PC-3 (cell line): ENCODE measurements at regions not wholly inside any gene's neighbourhood (a gene's known extent, or its start where the extent isn't known, plus 50 kb on each side); places are given as distances from the start of the nearest gene placed in this dataset.
A peak's percentile ranks its signal among the peaks of the same experiment; 100 is the strongest.

Experiments
- ATAC-seq: fragments of 200-7000 bp; cut with Tn5 transposase; 2 replicates; pipeline ENCODE4 v1.9.1; 2020; ENCODE audit warnings: mild to moderate bottlenecking, moderate library complexity
- BruUV-seq: library from RNA; stranded (reverse); fragments of 400-500 nt; replicated peaks from 2 replicates; lab custom pipeline; 2021; lab: Mats Ljungman, UMichigan
- CTCF ChIA-PET: fragments of 300-600 bp; sonication (Branson Sonifier 250); formaldehyde crosslinking; loops from one replicate; lab custom pipeline; 2022; ENCODE audit warnings: antibody characterized with exemption; lab: Charles Lee
- POLR2A ChIA-PET: fragments of 300-600 bp; sonication (Branson Sonifier 250); formaldehyde crosslinking; loops from one replicate; lab custom pipeline; 2022; ENCODE audit warnings: antibody characterized with exemption; ENCODE audit not compliant: unreplicated experiment; lab: Charles Lee
- DNase-seq: peaks from one replicate; pipeline ENCODE4 v3.0.0-alpha.2; 2015
- H2AFZ ChIP-seq: fragments of 300-600 bp; sonication (generic); 2 replicates; pipeline ENCODE4 v1.6.0; 2016; ENCODE audit warnings: antibody characterized with exemption, low read length
- H3F3A ChIP-seq: fragments of 300-600 bp; sonication (generic); one replicate; pipeline ENCODE4 v1.6.0; 2017; ENCODE audit warnings: antibody characterized with exemption, low read length, control low read depth, mild to moderate bottlenecking; ENCODE audit not compliant: unreplicated experiment
- H3K27ac ChIP-seq: fragments of 300-600 bp; sonication (generic); 2 replicates; pipeline ENCODE4 v1.5.1; 2016; ENCODE audit warnings: mild to moderate bottlenecking, low read length
- H3K27me3 ChIP-seq: fragments of 300-600 bp; sonication (generic); 2 replicates; pipeline ENCODE4 v1.6.1; 2016; ENCODE audit warnings: low read length, mixed read lengths
- H3K36me3 ChIP-seq: fragments of 300-600 bp; sonication (generic); 2 replicates; pipeline ENCODE4 v1.6.1; 2016; ENCODE audit warnings: low read depth, mixed run types, low read length, mixed read lengths
- H3K4me1 ChIP-seq: fragments of 300-600 bp; sonication (generic); 2 replicates; pipeline ENCODE4 v1.5.1; 2016; ENCODE audit warnings: low read length; ENCODE audit not compliant: insufficient read depth
- H3K4me2 ChIP-seq: fragments of 300-600 bp; sonication (generic); 2 replicates; pipeline ENCODE4 v1.6.0; 2016; ENCODE audit warnings: low read length
- H3K4me3 ChIP-seq: fragments of 300-600 bp; sonication (generic); 2 replicates; pipeline ENCODE4 v1.5.1; 2016; ENCODE audit warnings: mild to moderate bottlenecking, low read length, mixed read lengths
- H3K79me2 ChIP-seq: fragments of 300-600 bp; sonication (generic); 2 replicates; pipeline ENCODE4 v1.6.1; 2017; ENCODE audit warnings: low read length, mixed read lengths
- H3K9ac ChIP-seq: fragments of 300-600 bp; sonication (generic); 2 replicates; pipeline ENCODE4 v1.6.0; 2016; ENCODE audit warnings: mild to moderate bottlenecking, low read length
- H3K9me2 ChIP-seq: fragments of 300-600 bp; sonication (generic); replicated peaks from 2 replicates; pipeline ENCODE4 v1.6.1; 2016; ENCODE audit warnings: mixed run types, low read length, mixed read lengths
- H3K9me3 ChIP-seq: fragments of 300-600 bp; sonication (generic); 2 replicates; pipeline ENCODE4 v1.6.1; 2016; ENCODE audit warnings: low read length, mixed read lengths
- H4K20me1 ChIP-seq: fragments of 300-600 bp; sonication (generic); 2 replicates; pipeline ENCODE4 v1.6.1; 2016; ENCODE audit warnings: low read length, mixed read lengths
- EZH2 ChIP-seq: fragments of 300-600 bp; sonication (generic); IDR thresholded peaks from one replicate; pipeline ENCODE4 v1.6.1; 2017; ENCODE audit warnings: antibody characterized with exemption, mild to moderate bottlenecking, low read length; ENCODE audit not compliant: unreplicated experiment
- EZH2phosphoT487 ChIP-seq: fragments of 300-600 bp; sonication (generic); IDR thresholded peaks from 2 replicates; pipeline ENCODE4 v1.6.1; 2018; ENCODE audit warnings: mild to moderate bottlenecking, antibody characterized with exemption, low read length, borderline replicate concordance
- intact Hi-C: fragments of 100-400 bp; cut with micrococcal nuclease; formaldehyde crosslinking; loops from 2 replicates; pipeline ENCODE4 v1.9.0; 2023
- TF ChIP-seq, protein P1 (sequence below): fragments of 300-600 bp; sonication (generic); conservative IDR thresholded peaks from 2 replicates; pipeline ENCODE4 v1.5.1; 2017; ENCODE audit warnings: antibody characterized with exemption, low read depth, mild to moderate bottlenecking, low read length

DNA sequence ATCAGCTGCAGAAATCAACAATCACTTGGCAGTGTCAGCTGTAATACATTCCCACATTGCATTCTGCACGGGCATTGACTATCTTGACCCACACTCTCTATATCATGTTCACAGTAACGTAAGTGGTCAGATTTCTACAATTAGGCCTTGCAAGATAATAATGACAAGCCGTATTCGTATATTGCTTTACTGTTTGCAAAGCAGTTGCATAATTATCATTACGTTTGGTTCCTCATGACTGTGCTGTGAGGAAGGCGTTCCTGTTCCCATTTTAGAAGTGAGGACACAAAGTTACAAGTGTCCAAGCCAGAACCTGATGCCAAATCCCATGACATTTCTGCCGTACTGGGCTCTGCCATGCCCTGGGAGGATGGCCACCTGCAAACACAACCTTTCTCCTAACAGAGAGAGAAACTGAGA is 53.5 kb upstream of the TARBP1 start:
- peaks cover 27% of the 10 kb centered on the region for H3K4me1 ChIP-seq

DNA sequence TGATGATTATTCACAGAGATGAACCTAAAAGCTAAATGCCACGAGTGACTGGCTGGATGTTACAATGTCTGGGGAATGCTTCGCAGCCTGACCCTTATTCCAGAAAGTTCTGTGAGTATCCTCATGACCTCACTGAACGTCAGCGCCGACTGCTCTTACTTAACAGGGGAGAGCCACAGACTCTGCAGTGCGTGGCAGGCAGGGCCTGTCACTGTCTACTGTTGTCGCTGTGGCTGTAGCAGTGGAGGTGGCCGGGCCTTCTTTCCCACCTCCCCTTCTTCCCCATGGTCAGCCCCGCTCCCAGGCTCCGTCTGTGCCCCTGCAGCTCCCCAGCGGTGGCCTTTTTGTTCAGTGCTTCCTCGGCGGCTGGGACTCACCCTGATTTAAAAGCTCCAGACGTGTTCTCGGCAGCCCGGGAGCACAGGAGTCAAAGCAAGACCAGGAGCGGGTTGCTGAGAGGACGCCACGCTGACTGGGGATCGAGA is 52.2 kb upstream of the TARBP1 start:
- DNase-seq (no peak), ATAC-seq (no peak; the same call in 1 of the 2 replicates)
- Histone ChIP-seq H3K4me1 (peaks cover 27% of the 10 kb centered on the region), H2AFZ (peak overlapping the region; percentile 85), H3K9ac (peak overlapping the region; percentile 25), H3K4me2 (peak overlapping the region; percentile 73), H3K4me3 (no peak overlapping the region), H3K36me3 (no peaks in the 10 kb centered on the region), H3K9me2 (no peaks in the 10 kb centered on the region), H3K79me2 (no peaks in the 10 kb centered on the region), H3K9me3 (no peaks in the 10 kb centered on the region), H3F3A (no peaks in the 10 kb centered on the region), H3K27me3 (no peaks in the 10 kb centered on the region), H3K27ac (peak overlapping the region; percentile 54), H4K20me1 (no peaks in the 10 kb centered on the region)
- intact Hi-C loops = no loop called here
- ChIA-PET CTCF (no interaction called here), POLR2A (no interaction called here)
- no TSS peak for BruUV-seq
- no peak for TF ChIP-seq EZH2
- TF ChIP-seq, protein P1, sequence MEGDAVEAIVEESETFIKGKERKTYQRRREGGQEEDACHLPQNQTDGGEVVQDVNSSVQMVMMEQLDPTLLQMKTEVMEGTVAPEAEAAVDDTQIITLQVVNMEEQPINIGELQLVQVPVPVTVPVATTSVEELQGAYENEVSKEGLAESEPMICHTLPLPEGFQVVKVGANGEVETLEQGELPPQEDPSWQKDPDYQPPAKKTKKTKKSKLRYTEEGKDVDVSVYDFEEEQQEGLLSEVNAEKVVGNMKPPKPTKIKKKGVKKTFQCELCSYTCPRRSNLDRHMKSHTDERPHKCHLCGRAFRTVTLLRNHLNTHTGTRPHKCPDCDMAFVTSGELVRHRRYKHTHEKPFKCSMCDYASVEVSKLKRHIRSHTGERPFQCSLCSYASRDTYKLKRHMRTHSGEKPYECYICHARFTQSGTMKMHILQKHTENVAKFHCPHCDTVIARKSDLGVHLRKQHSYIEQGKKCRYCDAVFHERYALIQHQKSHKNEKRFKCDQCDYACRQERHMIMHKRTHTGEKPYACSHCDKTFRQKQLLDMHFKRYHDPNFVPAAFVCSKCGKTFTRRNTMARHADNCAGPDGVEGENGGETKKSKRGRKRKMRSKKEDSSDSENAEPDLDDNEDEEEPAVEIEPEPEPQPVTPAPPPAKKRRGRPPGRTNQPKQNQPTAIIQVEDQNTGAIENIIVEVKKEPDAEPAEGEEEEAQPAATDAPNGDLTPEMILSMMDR = no peak
- TF ChIP-seq EZH2phosphoT487 = no peak

More for the DNA sequence above, 53.5 kb upstream of the TARBP1 start:
- Histone ChIP-seq H3K9me3 (no peaks in the 10 kb centered on the region), H3K4me2 (0 out of 2 replicates have a peak overlapping the region, but pooled peaks have one; percentile 22), H4K20me1 (no peaks in the 10 kb centered on the region), H3K4me3 (no peak overlapping the region), H3K9me2 (no peaks in the 10 kb centered on the region), H3K27ac (peak overlapping the region; percentile 31), H3K9ac (no peak overlapping the region), H3K27me3 (no peaks in the 10 kb centered on the region), H3F3A (no peaks in the 10 kb centered on the region), H3K36me3 (no peaks in the 10 kb centered on the region), H2AFZ (no peak overlapping the region), H3K79me2 (no peaks in the 10 kb centered on the region)
- no peak for DNase-seq
- TF ChIP-seq EZH2 (no peak), EZH2phosphoT487 (no peak)
- TF ChIP-seq, protein P1 = no peak
- BruUV-seq = no TSS peak
- intact Hi-C loops = no loop called here
- ATAC-seq = no peak
- CTCF ChIA-PET = no interaction called here
- POLR2A ChIA-PET = no interaction called here

- no peaks in the 10 kb centered on the region for H3K9me3 ChIP-seq
- BruUV-seq = no TSS peak
- no peak for TF ChIP-seq EZH2phosphoT487
- TF ChIP-seq, protein P1 = no peak
- TF ChIP-seq EZH2 = no peak
- H3K9ac ChIP-seq = no peak overlapping the region
- intact Hi-C loops = no loop called here
- no peaks in the 10 kb centered on the region for H3K27me3 ChIP-seq
- no peak overlapping the region for H3K4me3 ChIP-seq
- no peak overlapping the region for H2AFZ ChIP-seq
- H3K36me3 ChIP-seq = no peaks in the 10 kb centered on the region
- H3K79me2 ChIP-seq = no peaks in the 10 kb centered on the region
- CTCF ChIA-PET = no interaction called here
- no peak for DNase-seq
- H3F3A ChIP-seq = no peaks in the 10 kb centered on the region
- no peak overlapping the region for H3K4me2 ChIP-seq
- peaks cover 27% of the 10 kb centered on the region for H3K4me1 ChIP-seq
- H4K20me1 ChIP-seq = no peaks in the 10 kb centered on the region
- no peak overlapping the region for H3K27ac ChIP-seq
- no peak for ATAC-seq
- POLR2A ChIA-PET = no interaction called here
- no peaks in the 10 kb centered on the region for H3K9me2 ChIP-seq
Observed at GRCh38 chr1:234530672-234531071, 51.7 kb upstream of the TARBP1 start.
